ENCODE measurements at regions not wholly inside any gene's neighbourhood (a gene's known extent, or its start where the extent isn't known, plus 50 kb on each side); places are given as distances from the start of the nearest gene placed in this dataset.

- TF ChIP-seq, protein P1, sequence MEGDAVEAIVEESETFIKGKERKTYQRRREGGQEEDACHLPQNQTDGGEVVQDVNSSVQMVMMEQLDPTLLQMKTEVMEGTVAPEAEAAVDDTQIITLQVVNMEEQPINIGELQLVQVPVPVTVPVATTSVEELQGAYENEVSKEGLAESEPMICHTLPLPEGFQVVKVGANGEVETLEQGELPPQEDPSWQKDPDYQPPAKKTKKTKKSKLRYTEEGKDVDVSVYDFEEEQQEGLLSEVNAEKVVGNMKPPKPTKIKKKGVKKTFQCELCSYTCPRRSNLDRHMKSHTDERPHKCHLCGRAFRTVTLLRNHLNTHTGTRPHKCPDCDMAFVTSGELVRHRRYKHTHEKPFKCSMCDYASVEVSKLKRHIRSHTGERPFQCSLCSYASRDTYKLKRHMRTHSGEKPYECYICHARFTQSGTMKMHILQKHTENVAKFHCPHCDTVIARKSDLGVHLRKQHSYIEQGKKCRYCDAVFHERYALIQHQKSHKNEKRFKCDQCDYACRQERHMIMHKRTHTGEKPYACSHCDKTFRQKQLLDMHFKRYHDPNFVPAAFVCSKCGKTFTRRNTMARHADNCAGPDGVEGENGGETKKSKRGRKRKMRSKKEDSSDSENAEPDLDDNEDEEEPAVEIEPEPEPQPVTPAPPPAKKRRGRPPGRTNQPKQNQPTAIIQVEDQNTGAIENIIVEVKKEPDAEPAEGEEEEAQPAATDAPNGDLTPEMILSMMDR (IDR thresholded peaks at IDR 0.05): no peak
- TF ChIP-seq POLR2AphosphoS5 (IDR thresholded peaks at IDR 0.05; ENCODE audit: insufficient read depth in 1 of 2, low read depth in 1 of 2): no peak
Observed at GRCh38 chr3:16770021-16770420, 114.7 kb upstream of the PLCL2 start.

Data from vagina (tissue), 2 donors.